AG04449 (cell line): ENCODE measurements at regions not wholly inside any gene's neighbourhood (a gene's known extent, or its start where the extent isn't known, plus 50 kb on each side); places are given as distances from the start of the nearest gene placed in this dataset.

ENCODE experiments used
- CTCF ChIA-PET: fragments of 350-600 bp; formaldehyde crosslinking; extraction: SDS; loops from one replicate; lab custom pipeline; 2021; ENCODE audit warnings: antibody characterized with exemption; lab: Yijun Ruan, JAX
- POLR2A ChIA-PET: fragments of 400-600, 350-600 bp; formaldehyde crosslinking; extraction: SDS; loops from one replicate; lab custom pipeline; 2020; ENCODE audit warnings: antibody characterized with exemption, inconsistent platforms; lab: Yijun Ruan, JAX
- DNase-seq: peaks from one replicate; pipeline ENCODE4 v3.0.0-alpha.2; 2010; ENCODE audit warnings: low read depth, low spot score
- H3K4me3 ChIP-seq: 2 replicates; pipeline ENCODE4 v1.5.1; 2011; ENCODE audit warnings: low read depth, mild to moderate bottlenecking, control low read depth, low read length
- TF ChIP-seq, protein P1 (sequence below): IDR thresholded peaks from one replicate; pipeline ENCODE4 v1.5.1; 2011; ENCODE audit warnings: mild to moderate bottlenecking, moderate library complexity, low read length, control low read depth, inconsistent platforms; ENCODE audit not compliant: insufficient read depth; ENCODE audit errors: missing control alignments

DNA sequence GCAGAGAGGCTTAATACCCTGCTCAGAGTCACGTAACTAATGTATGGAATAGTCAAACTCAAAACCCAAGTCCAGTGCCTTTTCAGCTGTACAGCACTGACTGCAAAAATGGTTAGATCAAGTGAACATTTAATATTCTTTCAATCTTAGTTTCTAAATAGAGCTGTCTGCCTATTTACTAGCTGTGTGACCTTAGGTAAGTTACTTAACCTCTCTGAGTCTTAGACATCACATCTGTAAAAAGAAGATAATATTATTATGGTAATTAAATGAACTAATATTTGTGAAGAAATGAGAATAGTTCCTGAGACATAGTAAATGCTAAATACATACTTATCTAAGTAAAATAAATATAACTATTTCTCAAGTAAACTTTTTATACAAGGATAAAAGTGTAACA is 235.5 kb downstream of the SAMD5 start:
- CTCF ChIA-PET = no interaction called here
- DNase-seq = no peak

DNA sequence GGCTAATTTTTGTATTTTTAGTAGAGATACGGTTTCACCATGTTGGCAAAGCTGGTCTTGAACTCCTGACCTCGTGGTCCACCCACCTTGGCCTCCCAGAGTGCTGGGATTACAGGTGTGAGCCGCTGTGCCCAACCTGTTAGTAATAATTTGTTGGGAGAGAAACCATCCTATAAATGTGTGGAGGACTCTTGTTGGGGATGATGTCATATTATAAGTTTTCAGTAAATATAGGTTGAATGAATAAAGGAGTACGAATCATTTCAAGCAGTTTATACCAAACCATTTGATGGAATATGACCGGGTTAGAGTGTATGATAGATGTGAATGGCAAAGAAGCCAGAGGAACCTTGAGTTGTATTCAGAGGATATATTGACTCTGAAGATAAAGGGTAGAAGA is 240.8 kb downstream of the SAMD5 start:
- ChIA-PET POLR2A (no interaction called here), CTCF (no interaction called here)
- no peak for DNase-seq
- no peak overlapping the region for H3K4me3 ChIP-seq
- TF ChIP-seq, protein P1, sequence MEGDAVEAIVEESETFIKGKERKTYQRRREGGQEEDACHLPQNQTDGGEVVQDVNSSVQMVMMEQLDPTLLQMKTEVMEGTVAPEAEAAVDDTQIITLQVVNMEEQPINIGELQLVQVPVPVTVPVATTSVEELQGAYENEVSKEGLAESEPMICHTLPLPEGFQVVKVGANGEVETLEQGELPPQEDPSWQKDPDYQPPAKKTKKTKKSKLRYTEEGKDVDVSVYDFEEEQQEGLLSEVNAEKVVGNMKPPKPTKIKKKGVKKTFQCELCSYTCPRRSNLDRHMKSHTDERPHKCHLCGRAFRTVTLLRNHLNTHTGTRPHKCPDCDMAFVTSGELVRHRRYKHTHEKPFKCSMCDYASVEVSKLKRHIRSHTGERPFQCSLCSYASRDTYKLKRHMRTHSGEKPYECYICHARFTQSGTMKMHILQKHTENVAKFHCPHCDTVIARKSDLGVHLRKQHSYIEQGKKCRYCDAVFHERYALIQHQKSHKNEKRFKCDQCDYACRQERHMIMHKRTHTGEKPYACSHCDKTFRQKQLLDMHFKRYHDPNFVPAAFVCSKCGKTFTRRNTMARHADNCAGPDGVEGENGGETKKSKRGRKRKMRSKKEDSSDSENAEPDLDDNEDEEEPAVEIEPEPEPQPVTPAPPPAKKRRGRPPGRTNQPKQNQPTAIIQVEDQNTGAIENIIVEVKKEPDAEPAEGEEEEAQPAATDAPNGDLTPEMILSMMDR = no peak

More for the DNA sequence above, 235.5 kb downstream of the SAMD5 start:
- POLR2A ChIA-PET = no interaction called here
- H3K4me3 ChIP-seq = no peak overlapping the region
- TF ChIP-seq, protein P1 = no peak

DNA sequence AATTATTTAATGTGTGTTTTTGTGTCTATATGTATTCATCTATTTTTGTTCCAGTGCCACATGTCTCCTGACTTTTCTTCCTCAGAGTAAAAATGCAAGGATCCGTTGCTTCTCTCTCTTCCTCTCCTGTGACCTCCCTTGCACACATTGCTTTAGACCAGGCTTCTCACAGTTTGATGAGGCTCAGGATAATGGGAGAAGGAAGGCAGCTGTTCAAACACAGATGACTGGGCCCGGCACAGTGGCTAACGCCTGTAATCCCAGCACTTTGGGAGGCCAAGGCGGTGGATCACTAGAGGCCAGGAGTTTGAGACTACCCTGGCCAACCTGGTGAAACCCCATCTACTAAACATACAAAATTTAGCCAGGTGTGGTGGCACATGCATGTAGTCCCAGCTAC is 241.9 kb downstream of the SAMD5 start:
- TF ChIP-seq, protein P1 = no peak
- CTCF ChIA-PET = no interaction called here
- POLR2A ChIA-PET = no interaction called here
- no peak overlapping the region for H3K4me3 ChIP-seq
- DNase-seq = no peak

DNA sequence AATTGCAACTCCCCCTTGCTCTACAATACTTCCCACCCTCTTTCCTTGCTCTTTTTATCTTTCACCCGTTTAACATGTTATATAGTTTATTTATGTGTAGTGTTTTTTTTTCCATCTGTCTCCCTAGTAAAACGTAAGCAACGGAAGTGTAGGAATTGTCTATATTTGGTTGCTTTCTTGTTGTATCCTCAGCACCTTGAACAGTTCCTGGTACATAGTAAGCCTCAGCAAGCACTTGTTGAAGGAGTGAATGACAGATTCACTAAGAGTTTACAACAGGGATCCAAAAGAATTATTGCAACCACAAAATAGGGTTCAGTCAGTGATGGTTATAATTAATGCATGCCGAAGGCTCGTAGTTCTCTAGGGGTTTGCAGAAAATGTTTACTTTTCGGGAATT is 242.7 kb downstream of the SAMD5 start:
- POLR2A ChIA-PET = no interaction called here
- no peak overlapping the region for H3K4me3 ChIP-seq
- DNase-seq = no peak
- TF ChIP-seq, protein P1 = no peak
- CTCF ChIA-PET = no interaction called here

DNA sequence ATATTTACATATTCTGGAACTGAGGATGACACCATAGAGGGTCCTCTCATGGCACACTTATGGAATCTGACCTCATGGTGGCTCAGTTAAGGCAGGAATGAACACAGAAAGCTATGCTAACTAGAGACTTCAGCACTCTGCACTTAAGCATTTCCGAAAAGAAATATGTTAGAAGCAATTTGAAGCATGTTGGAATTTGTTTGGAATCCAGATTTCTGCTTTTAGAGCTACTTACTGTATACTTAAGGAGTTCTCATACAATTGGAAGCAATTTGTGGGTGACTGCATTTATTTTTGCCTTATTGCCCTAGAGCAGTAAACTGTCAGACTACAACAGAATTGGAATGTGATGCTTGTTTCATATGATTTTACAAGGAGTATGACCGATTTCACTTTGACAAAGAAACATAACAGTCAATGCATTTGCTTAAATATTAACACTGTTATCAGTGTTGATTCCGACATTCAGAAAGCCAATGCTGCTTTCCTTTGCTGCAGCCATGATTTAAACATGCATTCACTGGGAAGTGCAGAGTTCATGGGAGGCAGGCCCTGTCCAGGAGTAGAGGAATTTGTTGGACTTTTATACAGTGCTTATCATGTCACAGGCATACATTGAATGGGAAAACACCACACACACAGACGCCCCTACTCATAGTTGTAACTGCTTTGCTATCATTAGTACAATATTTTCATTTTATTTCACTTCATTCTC is 244.4 kb downstream of the SAMD5 start:
- ChIA-PET CTCF (no interaction called here), POLR2A (no interaction called here)
- no peak overlapping the region for H3K4me3 ChIP-seq
- peak; percentile 44 for DNase-seq
- TF ChIP-seq, protein P1 = no peak

DNA sequence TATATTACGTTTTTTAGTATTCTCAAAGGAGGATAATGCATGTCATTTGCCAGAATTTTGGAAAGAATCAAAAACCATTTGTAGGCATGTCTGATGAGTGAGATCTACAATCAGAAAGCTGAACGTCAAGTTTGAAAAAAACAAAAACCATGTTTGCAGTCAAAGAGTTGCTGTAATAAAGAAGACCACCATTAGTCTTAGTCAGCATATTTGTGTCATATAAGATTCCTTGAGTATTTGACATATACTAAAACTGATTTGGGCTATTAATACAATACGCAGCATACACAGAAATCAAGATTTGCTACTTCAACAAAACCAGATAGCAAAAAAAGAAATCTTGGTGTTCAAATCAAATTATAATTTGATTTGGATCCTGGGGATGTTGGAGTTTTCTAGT is 247.5 kb downstream of the SAMD5 start:
- TF ChIP-seq, protein P1 = no peak
- ChIA-PET POLR2A (no interaction called here), CTCF (no interaction called here)

More for the DNA sequence above, 247.5 kb downstream of the SAMD5 start:
- no peak for DNase-seq
- H3K4me3 ChIP-seq = no peak overlapping the region
